ENCODE measurements at regions not wholly inside any gene's neighbourhood (a gene's known extent, or its start where the extent isn't known, plus 50 kb on each side); places are given as distances from the start of the nearest gene placed in this dataset.

DNA sequence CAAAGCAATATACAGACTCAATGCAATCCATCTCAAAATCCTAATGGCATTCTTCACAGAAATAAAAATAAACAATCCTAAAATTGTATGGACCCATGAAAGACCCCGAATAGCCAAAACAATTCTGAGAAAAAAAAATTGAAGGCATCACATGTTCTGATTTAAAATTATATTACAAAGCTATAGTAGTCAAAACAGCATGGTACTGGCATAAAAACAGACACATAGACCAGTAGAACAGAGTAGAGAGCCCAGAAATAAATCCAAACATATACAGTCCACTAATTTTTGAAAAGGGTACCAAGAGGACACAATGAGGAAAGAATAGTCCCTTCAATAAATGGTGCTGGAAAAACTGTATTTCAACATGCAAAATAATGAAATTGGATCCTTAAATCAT, 70.4 kb upstream of the THRB start (continued):
- TF ChIP-seq, protein P1, sequence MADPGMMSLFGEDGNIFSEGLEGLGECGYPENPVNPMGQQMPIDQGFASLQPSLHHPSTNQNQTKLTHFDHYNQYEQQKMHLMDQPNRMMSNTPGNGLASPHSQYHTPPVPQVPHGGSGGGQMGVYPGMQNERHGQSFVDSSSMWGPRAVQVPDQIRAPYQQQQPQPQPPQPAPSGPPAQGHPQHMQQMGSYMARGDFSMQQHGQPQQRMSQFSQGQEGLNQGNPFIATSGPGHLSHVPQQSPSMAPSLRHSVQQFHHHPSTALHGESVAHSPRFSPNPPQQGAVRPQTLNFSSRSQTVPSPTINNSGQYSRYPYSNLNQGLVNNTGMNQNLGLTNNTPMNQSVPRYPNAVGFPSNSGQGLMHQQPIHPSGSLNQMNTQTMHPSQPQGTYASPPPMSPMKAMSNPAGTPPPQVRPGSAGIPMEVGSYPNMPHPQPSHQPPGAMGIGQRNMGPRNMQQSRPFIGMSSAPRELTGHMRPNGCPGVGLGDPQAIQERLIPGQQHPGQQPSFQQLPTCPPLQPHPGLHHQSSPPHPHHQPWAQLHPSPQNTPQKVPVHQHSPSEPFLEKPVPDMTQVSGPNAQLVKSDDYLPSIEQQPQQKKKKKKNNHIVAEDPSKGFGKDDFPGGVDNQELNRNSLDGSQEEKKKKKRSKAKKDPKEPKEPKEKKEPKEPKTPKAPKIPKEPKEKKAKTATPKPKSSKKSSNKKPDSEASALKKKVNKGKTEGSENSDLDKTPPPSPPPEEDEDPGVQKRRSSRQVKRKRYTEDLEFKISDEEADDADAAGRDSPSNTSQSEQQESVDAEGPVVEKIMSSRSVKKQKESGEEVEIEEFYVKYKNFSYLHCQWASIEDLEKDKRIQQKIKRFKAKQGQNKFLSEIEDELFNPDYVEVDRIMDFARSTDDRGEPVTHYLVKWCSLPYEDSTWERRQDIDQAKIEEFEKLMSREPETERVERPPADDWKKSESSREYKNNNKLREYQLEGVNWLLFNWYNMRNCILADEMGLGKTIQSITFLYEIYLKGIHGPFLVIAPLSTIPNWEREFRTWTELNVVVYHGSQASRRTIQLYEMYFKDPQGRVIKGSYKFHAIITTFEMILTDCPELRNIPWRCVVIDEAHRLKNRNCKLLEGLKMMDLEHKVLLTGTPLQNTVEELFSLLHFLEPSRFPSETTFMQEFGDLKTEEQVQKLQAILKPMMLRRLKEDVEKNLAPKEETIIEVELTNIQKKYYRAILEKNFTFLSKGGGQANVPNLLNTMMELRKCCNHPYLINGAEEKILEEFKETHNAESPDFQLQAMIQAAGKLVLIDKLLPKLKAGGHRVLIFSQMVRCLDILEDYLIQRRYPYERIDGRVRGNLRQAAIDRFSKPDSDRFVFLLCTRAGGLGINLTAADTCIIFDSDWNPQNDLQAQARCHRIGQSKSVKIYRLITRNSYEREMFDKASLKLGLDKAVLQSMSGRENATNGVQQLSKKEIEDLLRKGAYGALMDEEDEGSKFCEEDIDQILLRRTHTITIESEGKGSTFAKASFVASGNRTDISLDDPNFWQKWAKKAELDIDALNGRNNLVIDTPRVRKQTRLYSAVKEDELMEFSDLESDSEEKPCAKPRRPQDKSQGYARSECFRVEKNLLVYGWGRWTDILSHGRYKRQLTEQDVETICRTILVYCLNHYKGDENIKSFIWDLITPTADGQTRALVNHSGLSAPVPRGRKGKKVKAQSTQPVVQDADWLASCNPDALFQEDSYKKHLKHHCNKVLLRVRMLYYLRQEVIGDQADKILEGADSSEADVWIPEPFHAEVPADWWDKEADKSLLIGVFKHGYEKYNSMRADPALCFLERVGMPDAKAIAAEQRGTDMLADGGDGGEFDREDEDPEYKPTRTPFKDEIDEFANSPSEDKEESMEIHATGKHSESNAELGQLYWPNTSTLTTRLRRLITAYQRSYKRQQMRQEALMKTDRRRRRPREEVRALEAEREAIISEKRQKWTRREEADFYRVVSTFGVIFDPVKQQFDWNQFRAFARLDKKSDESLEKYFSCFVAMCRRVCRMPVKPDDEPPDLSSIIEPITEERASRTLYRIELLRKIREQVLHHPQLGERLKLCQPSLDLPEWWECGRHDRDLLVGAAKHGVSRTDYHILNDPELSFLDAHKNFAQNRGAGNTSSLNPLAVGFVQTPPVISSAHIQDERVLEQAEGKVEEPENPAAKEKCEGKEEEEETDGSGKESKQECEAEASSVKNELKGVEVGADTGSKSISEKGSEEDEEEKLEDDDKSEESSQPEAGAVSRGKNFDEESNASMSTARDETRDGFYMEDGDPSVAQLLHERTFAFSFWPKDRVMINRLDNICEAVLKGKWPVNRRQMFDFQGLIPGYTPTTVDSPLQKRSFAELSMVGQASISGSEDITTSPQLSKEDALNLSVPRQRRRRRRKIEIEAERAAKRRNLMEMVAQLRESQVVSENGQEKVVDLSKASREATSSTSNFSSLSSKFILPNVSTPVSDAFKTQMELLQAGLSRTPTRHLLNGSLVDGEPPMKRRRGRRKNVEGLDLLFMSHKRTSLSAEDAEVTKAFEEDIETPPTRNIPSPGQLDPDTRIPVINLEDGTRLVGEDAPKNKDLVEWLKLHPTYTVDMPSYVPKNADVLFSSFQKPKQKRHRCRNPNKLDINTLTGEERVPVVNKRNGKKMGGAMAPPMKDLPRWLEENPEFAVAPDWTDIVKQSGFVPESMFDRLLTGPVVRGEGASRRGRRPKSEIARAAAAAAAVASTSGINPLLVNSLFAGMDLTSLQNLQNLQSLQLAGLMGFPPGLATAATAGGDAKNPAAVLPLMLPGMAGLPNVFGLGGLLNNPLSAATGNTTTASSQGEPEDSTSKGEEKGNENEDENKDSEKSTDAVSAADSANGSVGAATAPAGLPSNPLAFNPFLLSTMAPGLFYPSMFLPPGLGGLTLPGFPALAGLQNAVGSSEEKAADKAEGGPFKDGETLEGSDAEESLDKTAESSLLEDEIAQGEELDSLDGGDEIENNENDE (IDR thresholded peaks at IDR 0.05; ENCODE audit: insufficient replicate concordance, low read length): no peak
- no peak for TF ChIP-seq PHF8 (conservative IDR thresholded peaks at IDR 0.05; ENCODE audit: low read depth, low read length)
- no peak for TF ChIP-seq TAF7 (optimal IDR thresholded peaks at IDR 0.05; ENCODE audit: borderline replicate concordance, low read depth, low read length)
- TF ChIP-seq RAD21 (IDR thresholded peaks at IDR 0.05 in 1 of 2, conservative IDR thresholded peaks at IDR 0.05 in 1 of 2; ENCODE audit: low read depth in 2 of 2, low read length in 2 of 2): no peak
- TF ChIP-seq RFX5 (IDR thresholded peaks at IDR 0.05; ENCODE audit: borderline replicate concordance, low read depth, low read length): no peak
- no peak for TF ChIP-seq CTBP2 (IDR thresholded peaks at IDR 0.05; ENCODE audit: borderline replicate concordance, insufficient read depth, insufficient read length, low read length)
- no peak for TF ChIP-seq BRCA1 (IDR thresholded peaks at IDR 0.05; ENCODE audit: low read depth, low read length)
- TF ChIP-seq, protein P2, sequence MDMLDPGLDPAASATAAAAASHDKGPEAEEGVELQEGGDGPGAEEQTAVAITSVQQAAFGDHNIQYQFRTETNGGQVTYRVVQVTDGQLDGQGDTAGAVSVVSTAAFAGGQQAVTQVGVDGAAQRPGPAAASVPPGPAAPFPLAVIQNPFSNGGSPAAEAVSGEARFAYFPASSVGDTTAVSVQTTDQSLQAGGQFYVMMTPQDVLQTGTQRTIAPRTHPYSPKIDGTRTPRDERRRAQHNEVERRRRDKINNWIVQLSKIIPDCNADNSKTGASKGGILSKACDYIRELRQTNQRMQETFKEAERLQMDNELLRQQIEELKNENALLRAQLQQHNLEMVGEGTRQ (IDR thresholded peaks at IDR 0.05; ENCODE audit: low read length): no peak

Data from H1 (cell line).